ENCODE measurements at regions not wholly inside any gene's neighbourhood (a gene's known extent, or its start where the extent isn't known, plus 50 kb on each side); places are given as distances from the start of the nearest gene placed in this dataset.

DNA sequence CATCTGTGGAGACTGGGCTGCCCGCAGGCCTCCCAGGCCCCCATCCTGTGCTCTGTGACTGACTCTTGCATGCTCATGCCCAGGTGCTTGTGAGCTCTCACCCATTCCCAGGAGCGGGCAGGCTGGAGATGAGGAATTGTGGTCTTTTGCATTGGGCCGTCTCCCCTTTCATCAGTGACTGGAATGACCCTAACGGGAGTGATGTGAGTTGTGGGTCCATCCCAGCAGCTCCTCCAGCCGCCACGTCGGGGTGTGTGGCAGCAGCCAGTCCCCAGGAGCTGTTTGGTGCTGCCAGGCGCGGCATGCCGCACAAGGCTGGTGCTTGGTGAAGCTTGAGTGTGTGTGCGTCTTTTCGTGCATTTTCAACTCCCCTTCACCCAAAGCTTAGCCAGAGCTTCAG, 164.2 kb downstream of the ACTR3B start:
- no peak for TF ChIP-seq FOXJ3 (CRISPR knock-in tag; IDR thresholded peaks at IDR 0.05; ENCODE audit: borderline replicate concordance)
- TF ChIP-seq CREM (CRISPR knock-in tag; IDR thresholded peaks at IDR 0.05): no peak
- TF ChIP-seq FOXK1 (CRISPR knock-in tag; IDR thresholded peaks at IDR 0.05): no peak
- TF ChIP-seq, protein P1, sequence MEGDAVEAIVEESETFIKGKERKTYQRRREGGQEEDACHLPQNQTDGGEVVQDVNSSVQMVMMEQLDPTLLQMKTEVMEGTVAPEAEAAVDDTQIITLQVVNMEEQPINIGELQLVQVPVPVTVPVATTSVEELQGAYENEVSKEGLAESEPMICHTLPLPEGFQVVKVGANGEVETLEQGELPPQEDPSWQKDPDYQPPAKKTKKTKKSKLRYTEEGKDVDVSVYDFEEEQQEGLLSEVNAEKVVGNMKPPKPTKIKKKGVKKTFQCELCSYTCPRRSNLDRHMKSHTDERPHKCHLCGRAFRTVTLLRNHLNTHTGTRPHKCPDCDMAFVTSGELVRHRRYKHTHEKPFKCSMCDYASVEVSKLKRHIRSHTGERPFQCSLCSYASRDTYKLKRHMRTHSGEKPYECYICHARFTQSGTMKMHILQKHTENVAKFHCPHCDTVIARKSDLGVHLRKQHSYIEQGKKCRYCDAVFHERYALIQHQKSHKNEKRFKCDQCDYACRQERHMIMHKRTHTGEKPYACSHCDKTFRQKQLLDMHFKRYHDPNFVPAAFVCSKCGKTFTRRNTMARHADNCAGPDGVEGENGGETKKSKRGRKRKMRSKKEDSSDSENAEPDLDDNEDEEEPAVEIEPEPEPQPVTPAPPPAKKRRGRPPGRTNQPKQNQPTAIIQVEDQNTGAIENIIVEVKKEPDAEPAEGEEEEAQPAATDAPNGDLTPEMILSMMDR (IDR thresholded peaks at IDR 0.05): no peak
- TF ChIP-seq, protein P2, sequence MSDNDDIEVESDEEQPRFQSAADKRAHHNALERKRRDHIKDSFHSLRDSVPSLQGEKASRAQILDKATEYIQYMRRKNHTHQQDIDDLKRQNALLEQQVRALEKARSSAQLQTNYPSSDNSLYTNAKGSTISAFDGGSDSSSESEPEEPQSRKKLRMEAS (CRISPR knock-in tag; IDR thresholded peaks at IDR 0.05): no peak
- no peak for TF ChIP-seq SP1 (CRISPR knock-in tag; conservative IDR thresholded peaks at IDR 0.05)
- no peak for TF ChIP-seq NFYB (CRISPR knock-in tag; conservative IDR thresholded peaks at IDR 0.05; ENCODE audit: low read depth)
- TF ChIP-seq, protein P3, sequence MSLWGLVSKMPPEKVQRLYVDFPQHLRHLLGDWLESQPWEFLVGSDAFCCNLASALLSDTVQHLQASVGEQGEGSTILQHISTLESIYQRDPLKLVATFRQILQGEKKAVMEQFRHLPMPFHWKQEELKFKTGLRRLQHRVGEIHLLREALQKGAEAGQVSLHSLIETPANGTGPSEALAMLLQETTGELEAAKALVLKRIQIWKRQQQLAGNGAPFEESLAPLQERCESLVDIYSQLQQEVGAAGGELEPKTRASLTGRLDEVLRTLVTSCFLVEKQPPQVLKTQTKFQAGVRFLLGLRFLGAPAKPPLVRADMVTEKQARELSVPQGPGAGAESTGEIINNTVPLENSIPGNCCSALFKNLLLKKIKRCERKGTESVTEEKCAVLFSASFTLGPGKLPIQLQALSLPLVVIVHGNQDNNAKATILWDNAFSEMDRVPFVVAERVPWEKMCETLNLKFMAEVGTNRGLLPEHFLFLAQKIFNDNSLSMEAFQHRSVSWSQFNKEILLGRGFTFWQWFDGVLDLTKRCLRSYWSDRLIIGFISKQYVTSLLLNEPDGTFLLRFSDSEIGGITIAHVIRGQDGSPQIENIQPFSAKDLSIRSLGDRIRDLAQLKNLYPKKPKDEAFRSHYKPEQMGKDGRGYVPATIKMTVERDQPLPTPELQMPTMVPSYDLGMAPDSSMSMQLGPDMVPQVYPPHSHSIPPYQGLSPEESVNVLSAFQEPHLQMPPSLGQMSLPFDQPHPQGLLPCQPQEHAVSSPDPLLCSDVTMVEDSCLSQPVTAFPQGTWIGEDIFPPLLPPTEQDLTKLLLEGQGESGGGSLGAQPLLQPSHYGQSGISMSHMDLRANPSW (CRISPR knock-in tag; conservative IDR thresholded peaks at IDR 0.05; ENCODE audit: low read depth): no peak

All from WTC11 (cell line).